Activated naive CD4-positive, alpha-beta T cell treated with anti-CD3 and anti-CD28 coated beads, Interleukin-2, amount 10 ng/mL, durations not matched to agents 7 days and 5 days (primary cell): ENCODE measurements at regions not wholly inside any gene's neighbourhood (a gene's known extent, or its start where the extent isn't known, plus 50 kb on each side); places are given as distances from the start of the nearest gene placed in this dataset.

Experiments used
- CTCF ChIA-PET: fragments of 350-600 bp; sonication (Branson Sonifier 250); formaldehyde crosslinking; loops from one replicate; lab custom pipeline; 2021; ENCODE audit warnings: antibody characterized with exemption; lab: Charles Lee
- DNase-seq: peaks from one replicate; pipeline ENCODE4 v3.0.0-alpha.2; 2020
- H3K27ac Mint-ChIP-seq: one replicate; pipeline ENCODE4 v1.8.0; 2021; ENCODE audit warnings: mild to moderate bottlenecking, moderate library complexity, mixed read lengths
- H3K27me3 Mint-ChIP-seq: one replicate; pipeline ENCODE4 v1.8.0; 2021; ENCODE audit warnings: mild to moderate bottlenecking, mixed read lengths
- H3K36me3 Mint-ChIP-seq: one replicate; pipeline ENCODE4 v1.8.0; 2021; ENCODE audit warnings: mixed read lengths
- H3K4me1 Mint-ChIP-seq: one replicate; pipeline ENCODE4 v1.8.0; 2021; ENCODE audit warnings: mixed read lengths
- H3K4me3 Mint-ChIP-seq: one replicate; pipeline ENCODE4 v1.8.0; 2021; ENCODE audit warnings: mild to moderate bottlenecking, moderate library complexity, mixed read lengths
- H3K9me3 Mint-ChIP-seq: one replicate; pipeline ENCODE4 v1.8.0; 2021; ENCODE audit warnings: mixed read lengths

GRCh38 chr2:144965172-144965571 is 445.3 kb upstream of the ZEB2 start:
- Mint-ChIP-seq H3K4me3 (no peak overlapping the region), H3K27ac (no peak overlapping the region), H3K27me3 (no peaks in the 10 kb centered on the region), H3K36me3 (no peaks in the 10 kb centered on the region), H3K4me1 (no peaks in the 10 kb centered on the region), H3K9me3 (peaks cover 11% of the 10 kb centered on the region)
- DNase-seq, result no peak
- CTCF ChIA-PET, result no interaction called here

DNA sequence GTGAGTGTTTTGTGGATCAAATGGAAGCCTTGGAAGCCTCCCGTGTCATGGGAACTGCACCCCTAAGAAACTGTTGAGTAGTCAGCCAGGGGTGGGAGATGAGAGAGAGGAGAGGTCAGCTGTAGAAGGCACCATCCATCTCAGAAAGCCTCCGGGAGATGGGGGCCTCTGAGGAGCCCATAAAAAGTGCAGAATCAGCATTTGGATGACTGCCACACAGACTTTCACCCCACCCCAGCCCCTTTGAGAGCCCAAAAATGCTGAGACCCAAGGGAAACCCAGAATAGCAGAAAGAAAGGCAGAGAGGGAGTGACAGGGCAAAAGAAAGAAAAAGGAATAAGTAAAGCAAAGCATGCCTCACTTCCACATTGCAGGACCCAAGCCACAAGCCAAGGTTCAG is 443.1 kb upstream of the ZEB2 start:
- Mint-ChIP-seq H3K4me1 (no peaks in the 10 kb centered on the region), H3K9me3 (peaks cover 8% of the 10 kb centered on the region), H3K36me3 (no peaks in the 10 kb centered on the region), H3K27me3 (no peaks in the 10 kb centered on the region), H3K4me3 (no peak overlapping the region), H3K27ac (no peak overlapping the region)
- DNase-seq, result no peak
- CTCF ChIA-PET, result no interaction called here

- CTCF ChIA-PET, result no interaction called here
- H3K27me3 Mint-ChIP-seq, result no peaks in the 10 kb centered on the region
- peaks cover under 1% of the 10 kb centered on the region for H3K9me3 Mint-ChIP-seq
- no peaks in the 10 kb centered on the region for H3K4me1 Mint-ChIP-seq
- no peaks in the 10 kb centered on the region for H3K36me3 Mint-ChIP-seq
- no peak for DNase-seq
- no peak overlapping the region for H3K27ac Mint-ChIP-seq
- no peak overlapping the region for H3K4me3 Mint-ChIP-seq
Measured at GRCh38 chr2:144959416-144959815, 439.5 kb upstream of the ZEB2 start.

GRCh38 chr2:144950899-144951560 is 431.1 kb upstream of the ZEB2 start:
- no peaks in the 10 kb centered on the region for H3K9me3 Mint-ChIP-seq
- CTCF ChIA-PET, result no interaction called here
- no peak for DNase-seq
- no peak overlapping the region for H3K27ac Mint-ChIP-seq
- H3K27me3 Mint-ChIP-seq, result no peaks in the 10 kb centered on the region
- no peaks in the 10 kb centered on the region for H3K4me1 Mint-ChIP-seq
- H3K36me3 Mint-ChIP-seq, result no peaks in the 10 kb centered on the region
- no peak overlapping the region for H3K4me3 Mint-ChIP-seq

GRCh38 chr2:144948205-144948855 is 428.4 kb upstream of the ZEB2 start:
- no peak for DNase-seq
- Mint-ChIP-seq H3K27me3 (no peaks in the 10 kb centered on the region), H3K27ac (no peak overlapping the region), H3K4me3 (no peak overlapping the region), H3K4me1 (no peaks in the 10 kb centered on the region), H3K36me3 (no peaks in the 10 kb centered on the region), H3K9me3 (no peaks in the 10 kb centered on the region)
- CTCF ChIA-PET, result no interaction called here

DNA sequence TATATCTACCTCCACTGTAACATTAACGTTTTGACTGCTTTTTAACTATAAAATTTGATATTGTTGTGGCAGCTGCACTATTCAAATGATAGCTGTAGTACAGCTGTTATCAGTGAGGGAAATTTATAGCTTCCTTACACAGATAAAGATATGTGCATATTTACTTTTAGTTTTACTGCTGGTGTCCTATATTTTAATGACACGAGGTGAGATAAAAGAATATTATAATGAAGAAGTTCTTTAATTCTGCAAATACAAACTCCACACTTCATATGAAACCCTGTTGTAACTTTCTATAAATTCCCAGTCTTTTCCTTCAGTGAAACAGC is 427.8 kb upstream of the ZEB2 start:
- DNase-seq, result no peak
- no peaks in the 10 kb centered on the region for H3K36me3 Mint-ChIP-seq
- CTCF ChIA-PET, result no interaction called here
- H3K27me3 Mint-ChIP-seq, result no peaks in the 10 kb centered on the region
- H3K27ac Mint-ChIP-seq, result no peak overlapping the region
- no peak overlapping the region for H3K4me3 Mint-ChIP-seq
- H3K4me1 Mint-ChIP-seq, result no peaks in the 10 kb centered on the region
- no peaks in the 10 kb centered on the region for H3K9me3 Mint-ChIP-seq

DNA sequence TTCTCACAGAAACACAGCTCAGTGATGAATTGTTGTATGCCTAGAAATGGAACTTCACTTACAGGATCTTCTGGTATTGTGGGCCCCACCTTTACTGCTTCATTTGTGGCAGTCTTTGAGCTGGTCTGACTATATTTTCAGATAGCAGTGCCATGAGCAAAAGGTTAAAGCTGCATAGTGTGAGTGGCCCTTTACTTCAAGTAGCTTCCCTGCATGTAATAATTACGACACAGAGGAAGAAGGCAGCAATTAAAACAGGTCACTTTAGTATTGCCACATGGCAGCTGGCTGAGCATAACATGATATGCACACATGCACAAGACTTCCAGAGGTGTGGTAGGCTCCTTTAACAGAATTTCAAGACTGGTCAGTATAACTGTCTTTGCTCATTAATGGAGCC is 426.3 kb upstream of the ZEB2 start:
- no peaks in the 10 kb centered on the region for H3K9me3 Mint-ChIP-seq
- H3K27ac Mint-ChIP-seq, result no peak overlapping the region
- no peaks in the 10 kb centered on the region for H3K36me3 Mint-ChIP-seq
- DNase-seq, result no peak
- no peaks in the 10 kb centered on the region for H3K4me1 Mint-ChIP-seq
- no peak overlapping the region for H3K4me3 Mint-ChIP-seq
- CTCF ChIA-PET, result no interaction called here
- no peaks in the 10 kb centered on the region for H3K27me3 Mint-ChIP-seq

- no peak for DNase-seq
- Mint-ChIP-seq H3K36me3 (no peaks in the 10 kb centered on the region), H3K4me1 (no peaks in the 10 kb centered on the region), H3K4me3 (no peak overlapping the region), H3K9me3 (no peaks in the 10 kb centered on the region), H3K27ac (no peak overlapping the region), H3K27me3 (no peaks in the 10 kb centered on the region)
- CTCF ChIA-PET, result no interaction called here
Measured at GRCh38 chr2:144944546-144945220, 424.8 kb upstream of the ZEB2 start.

DNA sequence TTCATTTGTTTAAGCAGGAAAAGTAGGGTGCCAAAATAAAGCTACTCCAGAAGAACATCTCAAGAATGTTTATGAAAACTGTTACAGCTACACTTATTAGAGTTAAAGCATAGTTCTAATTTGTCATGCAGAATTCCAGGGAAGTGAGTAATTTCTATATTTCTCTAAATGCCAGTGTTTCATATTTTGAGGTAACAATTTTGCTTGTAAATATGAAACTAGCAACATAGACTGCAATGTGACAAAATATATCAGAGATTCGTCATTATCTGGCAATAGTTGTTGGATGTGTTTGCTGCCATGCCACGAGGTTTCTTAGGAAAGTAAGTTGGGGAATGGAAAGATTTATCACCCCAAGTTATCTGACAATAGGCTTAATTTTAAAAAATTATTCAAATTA is 424.1 kb upstream of the ZEB2 start:
- Mint-ChIP-seq H3K27me3 (no peaks in the 10 kb centered on the region), H3K9me3 (no peaks in the 10 kb centered on the region), H3K4me3 (no peak overlapping the region), H3K27ac (no peak overlapping the region), H3K36me3 (no peaks in the 10 kb centered on the region), H3K4me1 (no peaks in the 10 kb centered on the region)
- no peak for DNase-seq
- CTCF ChIA-PET, result no interaction called here

GRCh38 chr2:144943293-144943941 is 423.5 kb upstream of the ZEB2 start:
- H3K27ac Mint-ChIP-seq, result no peak overlapping the region
- H3K27me3 Mint-ChIP-seq, result no peaks in the 10 kb centered on the region
- CTCF ChIA-PET, result no interaction called here
- no peaks in the 10 kb centered on the region for H3K4me1 Mint-ChIP-seq
- H3K4me3 Mint-ChIP-seq, result no peak overlapping the region
- H3K36me3 Mint-ChIP-seq, result no peaks in the 10 kb centered on the region
- no peaks in the 10 kb centered on the region for H3K9me3 Mint-ChIP-seq
- DNase-seq, result no peak

GRCh38 chr2:144942516-144943256 is 422.8 kb upstream of the ZEB2 start:
- no peak overlapping the region for H3K4me3 Mint-ChIP-seq
- no peaks in the 10 kb centered on the region for H3K27me3 Mint-ChIP-seq
- H3K27ac Mint-ChIP-seq, result no peak overlapping the region
- H3K36me3 Mint-ChIP-seq, result no peaks in the 10 kb centered on the region
- no peaks in the 10 kb centered on the region for H3K4me1 Mint-ChIP-seq
- no peak for DNase-seq
- CTCF ChIA-PET, result no interaction called here
- H3K9me3 Mint-ChIP-seq, result no peaks in the 10 kb centered on the region

DNA sequence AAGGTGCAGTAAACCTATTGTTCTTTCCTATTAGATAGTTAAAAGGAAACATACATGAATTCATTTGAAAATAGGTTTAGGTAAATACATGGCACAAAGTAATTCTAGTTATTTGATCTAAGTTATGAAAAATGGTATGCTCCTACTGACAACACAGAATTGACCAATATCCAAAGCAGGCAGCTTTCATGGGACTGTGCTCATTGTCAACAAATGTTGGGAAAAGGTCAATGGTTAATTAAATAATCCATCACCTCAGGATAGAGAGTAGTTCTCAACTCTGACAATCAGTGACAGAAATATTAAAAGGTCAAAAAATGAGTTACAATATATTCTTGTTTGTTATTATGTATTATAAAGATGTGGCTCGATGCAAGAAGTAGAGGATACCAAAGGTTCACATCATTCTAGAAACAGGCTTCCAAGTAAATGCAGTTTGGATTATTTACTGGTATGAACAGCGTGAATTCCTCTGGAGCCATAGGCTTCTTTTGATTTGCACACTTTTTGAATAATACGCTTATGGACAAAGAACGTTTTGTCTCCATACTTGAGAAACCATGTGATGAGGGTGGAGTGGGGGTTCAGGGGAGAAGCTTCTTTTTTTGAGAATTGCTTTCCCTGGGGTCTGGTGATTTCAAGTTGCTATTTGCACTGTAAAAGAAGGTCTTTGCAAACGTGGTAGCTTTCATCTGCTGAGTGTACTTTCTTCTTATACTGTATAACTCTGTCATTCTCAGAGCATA is 422.0 kb upstream of the ZEB2 start:
- Mint-ChIP-seq H3K4me3 (no peak overlapping the region), H3K27ac (no peak overlapping the region), H3K36me3 (no peaks in the 10 kb centered on the region), H3K4me1 (no peaks in the 10 kb centered on the region), H3K9me3 (no peaks in the 10 kb centered on the region), H3K27me3 (no peaks in the 10 kb centered on the region)
- CTCF ChIA-PET, result no interaction called here
- no peak for DNase-seq

DNA sequence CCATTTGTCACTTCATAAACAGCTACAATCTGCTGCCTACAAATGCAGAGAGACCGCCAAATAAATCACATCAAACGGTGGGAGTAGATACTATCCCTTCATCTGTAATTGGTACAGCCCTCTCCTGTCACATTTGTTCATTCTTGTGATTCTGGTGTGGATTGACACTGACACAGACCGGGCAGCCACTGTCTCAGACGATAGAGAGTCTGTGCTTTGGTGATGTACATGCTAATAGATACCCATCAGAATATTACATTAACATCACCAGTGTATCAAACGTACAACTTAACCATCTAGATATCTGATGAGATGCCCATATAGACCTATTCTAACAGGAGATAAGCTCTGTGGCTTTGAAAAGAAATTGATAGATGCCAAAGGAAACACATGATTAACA is 419.7 kb upstream of the ZEB2 start:
- Mint-ChIP-seq H3K9me3 (no peaks in the 10 kb centered on the region), H3K27ac (no peak overlapping the region), H3K36me3 (no peaks in the 10 kb centered on the region), H3K4me3 (no peak overlapping the region), H3K4me1 (no peaks in the 10 kb centered on the region), H3K27me3 (no peaks in the 10 kb centered on the region)
- DNase-seq, result no peak
- CTCF ChIA-PET, result no interaction called here
